ENCODE measurements at regions not wholly inside any gene's neighbourhood (a gene's known extent, or its start where the extent isn't known, plus 50 kb on each side); places are given as distances from the start of the nearest gene placed in this dataset.

DNA sequence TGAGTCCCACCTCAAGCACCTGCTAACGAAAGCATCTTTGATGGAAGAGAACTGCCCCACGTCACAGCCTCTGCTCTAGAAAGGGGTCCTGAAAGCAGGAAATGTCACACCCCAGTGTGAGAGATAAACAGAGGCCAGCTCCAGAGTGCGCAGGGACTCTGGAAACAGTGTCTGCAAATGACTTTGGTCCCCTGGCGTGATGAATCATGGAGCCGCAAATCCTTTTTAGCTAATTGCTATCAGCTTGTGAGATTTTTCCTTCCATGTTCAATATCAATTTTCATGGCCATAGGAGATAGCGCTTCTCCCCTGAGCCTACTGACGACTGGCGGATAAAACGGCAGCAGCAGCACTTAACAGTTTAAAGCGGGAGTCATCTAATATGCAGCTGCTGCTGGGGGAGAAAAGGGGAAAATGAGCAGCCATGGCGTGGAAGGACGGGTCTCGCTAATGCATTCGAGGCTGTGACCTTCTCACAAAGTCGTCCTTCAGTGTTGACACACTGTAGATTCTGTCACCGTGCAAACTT lies 209.6 kb upstream of the IRX1 start:
- Histone ChIP-seq H3K9me3 (no peaks in the 10 kb centered on the region), H3K27ac (no peak overlapping the region), H3K36me3 (no peaks in the 10 kb centered on the region), H3K4me3 (no peak overlapping the region), H3K4me1 (no peaks in the 10 kb centered on the region), H3K27me3 (no peaks in the 10 kb centered on the region)
- WGBS, 2 donors (ENCODE audit: low coverage in 1 of 2) = 70 to 74% methylated on average over 12 to 16 of the region's 16 CpGs
- intact Hi-C loops (cut with DNase I; ENCODE audit: low total_unique reads) = no loop called here
- no peak for TF ChIP-seq EP300 (IDR thresholded peaks at IDR 0.05; ENCODE audit: low read depth)
- DNase-seq = no peak
- in situ Hi-C loops (cut with MboI; ENCODE audit: low pct_ligation_motif_present in 1 of 4, low pct_unique_long_range_greater_than_20kb in 1 of 4, low sequenced_read_pairs in 3 of 4) = no loop called here

DNA sequence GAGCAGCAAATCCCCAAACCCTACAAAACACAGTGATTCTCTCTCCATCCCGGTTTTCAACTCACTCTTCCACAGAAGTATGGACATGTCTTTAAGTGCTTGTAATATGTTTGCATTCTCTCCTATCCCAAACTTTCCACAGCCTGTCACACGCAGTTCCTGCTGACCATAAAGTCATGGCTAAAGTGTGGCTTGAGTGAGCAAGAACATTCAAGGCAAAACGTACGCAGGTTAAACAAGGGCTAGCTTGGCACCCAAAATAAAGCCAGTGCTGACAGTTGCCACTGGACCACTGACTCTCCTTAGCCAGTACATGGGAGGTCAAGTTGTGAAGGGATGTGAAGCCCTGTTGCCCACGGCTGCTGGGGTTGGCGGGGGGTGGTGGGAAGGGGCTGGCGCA lies 211.1 kb upstream of the IRX1 start:
- H3K36me3 ChIP-seq = no peaks in the 10 kb centered on the region
- H3K4me3 ChIP-seq = no peak overlapping the region
- no peaks in the 10 kb centered on the region for H3K9me3 ChIP-seq
- H3K27ac ChIP-seq = no peak overlapping the region
- TF ChIP-seq POLR2A (IDR thresholded peaks at IDR 0.05) = no peak
- TF ChIP-seq EP300 (IDR thresholded peaks at IDR 0.05; ENCODE audit: low read depth) = no peak
- TF ChIP-seq, protein P1, sequence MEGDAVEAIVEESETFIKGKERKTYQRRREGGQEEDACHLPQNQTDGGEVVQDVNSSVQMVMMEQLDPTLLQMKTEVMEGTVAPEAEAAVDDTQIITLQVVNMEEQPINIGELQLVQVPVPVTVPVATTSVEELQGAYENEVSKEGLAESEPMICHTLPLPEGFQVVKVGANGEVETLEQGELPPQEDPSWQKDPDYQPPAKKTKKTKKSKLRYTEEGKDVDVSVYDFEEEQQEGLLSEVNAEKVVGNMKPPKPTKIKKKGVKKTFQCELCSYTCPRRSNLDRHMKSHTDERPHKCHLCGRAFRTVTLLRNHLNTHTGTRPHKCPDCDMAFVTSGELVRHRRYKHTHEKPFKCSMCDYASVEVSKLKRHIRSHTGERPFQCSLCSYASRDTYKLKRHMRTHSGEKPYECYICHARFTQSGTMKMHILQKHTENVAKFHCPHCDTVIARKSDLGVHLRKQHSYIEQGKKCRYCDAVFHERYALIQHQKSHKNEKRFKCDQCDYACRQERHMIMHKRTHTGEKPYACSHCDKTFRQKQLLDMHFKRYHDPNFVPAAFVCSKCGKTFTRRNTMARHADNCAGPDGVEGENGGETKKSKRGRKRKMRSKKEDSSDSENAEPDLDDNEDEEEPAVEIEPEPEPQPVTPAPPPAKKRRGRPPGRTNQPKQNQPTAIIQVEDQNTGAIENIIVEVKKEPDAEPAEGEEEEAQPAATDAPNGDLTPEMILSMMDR (IDR thresholded peaks at IDR 0.05) = no peak
- TF ChIP-seq POLR2AphosphoS5 (IDR thresholded peaks at IDR 0.05) = no peak
- H3K4me1 ChIP-seq = no peaks in the 10 kb centered on the region
- intact Hi-C loops (cut with DNase I; ENCODE audit: low total_unique reads) = no loop called here
- H3K27me3 ChIP-seq = no peaks in the 10 kb centered on the region
- 82 to 83% methylated on average over 3 to 7 of the region's 7 CpGs for WGBS, 2 donors (ENCODE audit: low coverage in 1 of 2)
- DNase-seq = no peak
- in situ Hi-C loops (cut with MboI; ENCODE audit: low pct_ligation_motif_present in 1 of 4, low pct_unique_long_range_greater_than_20kb in 1 of 4, low sequenced_read_pairs in 3 of 4) = no loop called here

DNA sequence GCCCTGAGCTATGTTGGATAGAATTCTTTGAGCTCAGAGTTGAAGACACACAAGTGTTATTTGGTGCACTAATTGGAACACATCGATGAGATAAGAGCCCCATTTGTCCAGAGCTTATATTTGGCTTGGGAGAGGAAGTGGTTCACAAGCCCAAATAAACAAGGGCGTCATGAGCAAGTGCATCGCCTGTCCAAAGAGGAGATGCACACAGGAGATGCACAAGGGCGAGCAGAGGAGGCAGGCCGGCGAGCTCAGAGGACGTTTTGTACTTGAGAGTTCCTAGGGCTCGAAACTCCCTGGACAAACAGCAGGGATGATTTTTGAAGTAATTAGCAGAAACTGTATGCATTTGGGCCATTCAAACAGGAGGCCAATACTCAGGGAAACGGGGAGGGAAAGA lies 212.8 kb upstream of the IRX1 start:
- intact Hi-C loops (cut with DNase I; ENCODE audit: low total_unique reads) (no loop called here), in situ Hi-C loops (cut with MboI; ENCODE audit: low pct_ligation_motif_present in 1 of 4, low pct_unique_long_range_greater_than_20kb in 1 of 4, low sequenced_read_pairs in 3 of 4) (no loop called here)
- H3K27me3 ChIP-seq = no peaks in the 10 kb centered on the region
- DNase-seq = no peak
- H3K4me3 ChIP-seq = no peak overlapping the region
- H3K4me1 ChIP-seq = no peaks in the 10 kb centered on the region
- H3K9me3 ChIP-seq = no peaks in the 10 kb centered on the region
- TF ChIP-seq EP300 (IDR thresholded peaks at IDR 0.05; ENCODE audit: low read depth) (no peak), POLR2A (IDR thresholded peaks at IDR 0.05) (no peak), POLR2AphosphoS5 (IDR thresholded peaks at IDR 0.05) (no peak)
- TF ChIP-seq, protein P1 (IDR thresholded peaks at IDR 0.05) = no peak
- no peaks in the 10 kb centered on the region for H3K36me3 ChIP-seq
- H3K27ac ChIP-seq = no peak overlapping the region
- WGBS, 2 donors (ENCODE audit: low coverage in 1 of 2) = 73 to 82% methylated on average over 9 of the region's 9 CpGs

DNA sequence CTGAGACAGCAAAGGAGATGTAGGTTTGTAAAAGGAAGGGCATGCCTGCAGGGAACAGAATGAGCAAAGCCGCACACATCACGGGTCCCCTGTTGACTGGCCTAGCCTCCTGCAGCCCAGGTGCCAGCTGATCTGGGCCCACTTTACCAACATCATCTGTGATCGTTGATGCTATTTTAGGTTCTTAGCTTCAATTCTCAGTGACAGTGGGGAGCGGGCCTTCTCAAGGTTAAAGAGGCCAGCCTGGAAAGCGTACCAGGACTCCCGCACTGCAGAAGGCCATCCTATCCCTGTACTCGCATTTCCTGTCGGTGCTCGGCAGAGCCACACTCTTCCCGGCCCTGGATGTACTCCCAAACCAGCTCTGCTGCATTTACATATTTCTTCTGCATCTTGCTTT lies 213.5 kb upstream of the IRX1 start:
- H3K27me3 ChIP-seq = no peaks in the 10 kb centered on the region
- DNase-seq = no peak
- intact Hi-C loops (cut with DNase I; ENCODE audit: low total_unique reads) = no loop called here
- H3K9me3 ChIP-seq = no peaks in the 10 kb centered on the region
- 88% methylated on average over 10 of the region's 10 CpGs; no CpG with 5 or more reads in 1 of the 2 donors for WGBS, 2 donors (ENCODE audit: low coverage in 1 of 2)
- H3K36me3 ChIP-seq = no peaks in the 10 kb centered on the region
- no peak overlapping the region for H3K4me3 ChIP-seq
- H3K4me1 ChIP-seq = no peaks in the 10 kb centered on the region
- no peak overlapping the region for H3K27ac ChIP-seq
- in situ Hi-C loops (cut with MboI; ENCODE audit: low pct_ligation_motif_present in 1 of 4, low pct_unique_long_range_greater_than_20kb in 1 of 4, low sequenced_read_pairs in 3 of 4) = no loop called here
- TF ChIP-seq POLR2AphosphoS5 (IDR thresholded peaks at IDR 0.05) = no peak
- TF ChIP-seq EP300 (IDR thresholded peaks at IDR 0.05; ENCODE audit: low read depth) = no peak
- TF ChIP-seq, protein P1 (IDR thresholded peaks at IDR 0.05) = no peak

DNA sequence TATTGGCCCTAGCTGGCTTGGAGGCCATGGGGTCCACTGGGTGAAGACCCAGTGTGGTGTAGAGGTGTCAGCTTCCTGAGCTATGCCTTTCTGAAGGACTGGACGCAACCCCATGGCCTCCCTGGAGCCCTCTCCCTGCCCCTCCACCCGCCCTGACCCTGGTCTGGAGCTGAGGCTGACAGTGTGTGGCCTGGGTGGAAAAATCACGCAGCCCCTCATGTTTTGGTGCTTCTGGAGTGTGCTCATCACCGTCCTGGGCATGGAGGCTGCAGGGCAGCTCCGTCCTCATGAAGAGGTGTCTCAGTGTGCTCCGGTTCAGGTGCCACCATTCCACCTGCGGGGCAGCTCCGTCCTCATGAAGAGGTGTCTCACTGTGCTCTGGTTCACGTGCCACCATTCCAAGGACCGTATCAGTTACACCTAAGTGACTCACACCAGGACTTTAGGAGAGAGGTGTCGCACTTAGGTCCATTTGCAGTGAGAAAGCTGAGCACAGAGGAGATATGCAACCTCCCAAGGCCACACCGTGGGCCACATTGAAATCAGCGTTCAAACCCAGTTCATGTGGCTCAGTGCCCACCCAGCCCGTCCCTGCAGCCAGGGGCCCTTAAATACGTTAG lies 214.3 kb upstream of the IRX1 start:
- H3K4me3 ChIP-seq = no peak overlapping the region
- no peaks in the 10 kb centered on the region for H3K9me3 ChIP-seq
- DNase-seq = no peak
- no peaks in the 10 kb centered on the region for H3K27me3 ChIP-seq
- intact Hi-C loops (cut with DNase I; ENCODE audit: low total_unique reads) = no loop called here
- 78% methylated on average over 10 of the region's 15 CpGs; no CpG with 5 or more reads in 1 of the 2 donors for WGBS, 2 donors (ENCODE audit: low coverage in 1 of 2)
- no peaks in the 10 kb centered on the region for H3K4me1 ChIP-seq
- no peaks in the 10 kb centered on the region for H3K36me3 ChIP-seq
- H3K27ac ChIP-seq = no peak overlapping the region
- no peak for TF ChIP-seq POLR2A (IDR thresholded peaks at IDR 0.05)
- TF ChIP-seq EP300 (IDR thresholded peaks at IDR 0.05; ENCODE audit: low read depth) = no peak
- no peak for TF ChIP-seq POLR2AphosphoS5 (IDR thresholded peaks at IDR 0.05)
- TF ChIP-seq, protein P1 (IDR thresholded peaks at IDR 0.05) = no peak
- in situ Hi-C loops (cut with MboI; ENCODE audit: low pct_ligation_motif_present in 1 of 4, low pct_unique_long_range_greater_than_20kb in 1 of 4, low sequenced_read_pairs in 3 of 4) = no loop called here

Data from transverse colon (tissue), 4 donors.